ENCODE measurements at regions not wholly inside any gene's neighbourhood (a gene's known extent, or its start where the extent isn't known, plus 50 kb on each side); places are given as distances from the start of the nearest gene placed in this dataset.

DNA sequence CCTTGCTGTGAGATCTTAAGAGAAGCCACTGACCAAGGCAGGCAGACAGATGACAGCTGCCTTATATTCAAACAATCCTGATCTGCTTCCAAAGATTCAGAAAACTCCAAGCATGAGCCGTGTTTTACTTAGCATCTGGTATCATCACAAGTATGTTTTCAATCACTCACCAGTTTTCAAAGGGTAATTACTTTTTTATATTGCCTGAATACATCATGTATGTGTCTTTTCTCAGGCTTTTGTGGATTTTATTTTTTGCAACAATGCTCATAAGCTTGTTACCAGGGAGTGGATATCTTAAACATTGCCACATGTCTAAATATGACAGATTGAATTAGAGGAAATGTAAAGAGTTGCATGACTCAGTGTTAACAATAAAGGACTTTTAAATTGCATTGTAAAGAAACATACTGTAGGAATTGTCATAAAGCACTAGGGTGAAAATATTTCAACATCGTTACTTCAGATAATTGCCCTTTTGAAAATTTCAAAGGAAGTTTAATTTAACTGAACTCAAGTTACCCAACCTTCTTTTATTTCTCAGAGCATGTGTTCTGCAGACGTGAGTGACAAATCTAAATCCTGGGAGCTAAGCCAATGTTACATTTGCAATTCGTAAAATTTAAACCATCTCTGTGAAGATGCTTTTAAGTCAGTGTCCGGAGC, 326.1 kb downstream of the PLK2 start:
- Histone ChIP-seq H3K27ac (ENCODE audit: low read length) (peak overlapping the region; percentile 78), H3K36me3 (ENCODE audit: control insufficient read depth, insufficient read depth, low read length) (no peaks in the 10 kb centered on the region; the same call in 1 of the 2 replicates), H3K4me3 (ENCODE audit: low read depth in 2 of 2, low read length in 2 of 2) (no peak overlapping the region), H3K27me3 (ENCODE audit: control insufficient read depth, insufficient read depth, low read length) (no peaks in the 10 kb centered on the region), H3K9me3 (ENCODE audit: control insufficient read depth, insufficient read depth, low read depth, low read length) (no peaks in the 10 kb centered on the region), H3K4me1 (ENCODE audit: control insufficient read depth, insufficient read depth, low read length) (peaks cover 11% of the 10 kb centered on the region)
- BruUV-seq (replicated peaks): no TSS peak
- CTCF ChIA-PET: no interaction called here
- DNase-seq (ENCODE audit: low read depth, low spot score) (no peak), ATAC-seq (no peak)
- intact Hi-C loops (cut with micrococcal nuclease; ENCODE audit: unreplicated experiment) (no loop called here), in situ Hi-C loops (cut with HindIII; ENCODE audit: low pct_unique_long_range_greater_than_20kb, low sequenced_read_pairs) (no loop called here)
- POLR2A ChIA-PET: interaction anchor here (0.7 kb wide), 1 partner anchor 1254 kb away, joined by 3 read pairs; no protein-coding TSS in a partner anchor
- TF ChIP-seq, protein P1, sequence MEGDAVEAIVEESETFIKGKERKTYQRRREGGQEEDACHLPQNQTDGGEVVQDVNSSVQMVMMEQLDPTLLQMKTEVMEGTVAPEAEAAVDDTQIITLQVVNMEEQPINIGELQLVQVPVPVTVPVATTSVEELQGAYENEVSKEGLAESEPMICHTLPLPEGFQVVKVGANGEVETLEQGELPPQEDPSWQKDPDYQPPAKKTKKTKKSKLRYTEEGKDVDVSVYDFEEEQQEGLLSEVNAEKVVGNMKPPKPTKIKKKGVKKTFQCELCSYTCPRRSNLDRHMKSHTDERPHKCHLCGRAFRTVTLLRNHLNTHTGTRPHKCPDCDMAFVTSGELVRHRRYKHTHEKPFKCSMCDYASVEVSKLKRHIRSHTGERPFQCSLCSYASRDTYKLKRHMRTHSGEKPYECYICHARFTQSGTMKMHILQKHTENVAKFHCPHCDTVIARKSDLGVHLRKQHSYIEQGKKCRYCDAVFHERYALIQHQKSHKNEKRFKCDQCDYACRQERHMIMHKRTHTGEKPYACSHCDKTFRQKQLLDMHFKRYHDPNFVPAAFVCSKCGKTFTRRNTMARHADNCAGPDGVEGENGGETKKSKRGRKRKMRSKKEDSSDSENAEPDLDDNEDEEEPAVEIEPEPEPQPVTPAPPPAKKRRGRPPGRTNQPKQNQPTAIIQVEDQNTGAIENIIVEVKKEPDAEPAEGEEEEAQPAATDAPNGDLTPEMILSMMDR (IDR thresholded peaks at IDR 0.05): no peak
- peak; percentile 71 for TF ChIP-seq TCF7L2 (IDR thresholded peaks at IDR 0.05; ENCODE audit: low read depth, low read length)

DNA sequence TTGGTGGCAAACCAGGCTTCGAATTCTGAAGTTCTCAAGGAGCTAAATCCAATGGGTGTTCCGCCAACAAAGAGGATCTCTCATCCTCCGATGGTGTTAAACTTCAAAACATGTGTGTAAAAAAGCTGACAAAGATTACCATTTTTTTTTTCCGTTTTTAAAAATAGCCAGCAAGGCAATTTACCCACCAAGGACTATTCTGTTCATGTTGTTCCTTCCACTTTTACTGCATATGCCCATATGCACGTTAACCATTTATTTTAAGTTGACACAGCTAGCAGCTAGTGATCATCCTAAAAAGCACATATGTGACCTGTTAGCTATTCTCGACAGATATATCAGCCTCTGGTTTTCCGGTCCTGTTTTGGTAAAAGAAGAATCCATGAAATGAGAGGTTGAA, 326.7 kb downstream of the PLK2 start:
- in situ Hi-C loops (cut with HindIII; ENCODE audit: low pct_unique_long_range_greater_than_20kb, low sequenced_read_pairs) (no loop called here), intact Hi-C loops (cut with micrococcal nuclease; ENCODE audit: unreplicated experiment) (no loop called here)
- no peaks in the 10 kb centered on the region; the same call in 1 of the 2 replicates for H3K36me3 ChIP-seq (ENCODE audit: control insufficient read depth, insufficient read depth, low read length)
- BruUV-seq (replicated peaks): no TSS peak
- ATAC-seq: no peak
- H3K4me1 ChIP-seq (ENCODE audit: control insufficient read depth, insufficient read depth, low read length): peaks cover 11% of the 10 kb centered on the region
- H3K4me3 ChIP-seq (ENCODE audit: low read depth in 2 of 2, low read length in 2 of 2): no peak overlapping the region
- peak overlapping the region; percentile 78 for H3K27ac ChIP-seq (ENCODE audit: low read length)
- ChIA-PET POLR2A (interaction anchor here (0.7 kb wide), 1 partner anchor 1253 kb away, joined by 3 read pairs; no protein-coding TSS in a partner anchor), CTCF (no interaction called here)
- H3K27me3 ChIP-seq (ENCODE audit: control insufficient read depth, insufficient read depth, low read length): no peaks in the 10 kb centered on the region
- DNase-seq (ENCODE audit: low read depth, low spot score): no peak
- TF ChIP-seq, protein P1 (IDR thresholded peaks at IDR 0.05): no peak
- TF ChIP-seq POLR2AphosphoS5 (IDR thresholded peaks at IDR 0.05; ENCODE audit: low read depth, low read length): no peak
- TF ChIP-seq TCF7L2 (IDR thresholded peaks at IDR 0.05; ENCODE audit: low read depth, low read length): no peak
- TF ChIP-seq, protein P2, sequence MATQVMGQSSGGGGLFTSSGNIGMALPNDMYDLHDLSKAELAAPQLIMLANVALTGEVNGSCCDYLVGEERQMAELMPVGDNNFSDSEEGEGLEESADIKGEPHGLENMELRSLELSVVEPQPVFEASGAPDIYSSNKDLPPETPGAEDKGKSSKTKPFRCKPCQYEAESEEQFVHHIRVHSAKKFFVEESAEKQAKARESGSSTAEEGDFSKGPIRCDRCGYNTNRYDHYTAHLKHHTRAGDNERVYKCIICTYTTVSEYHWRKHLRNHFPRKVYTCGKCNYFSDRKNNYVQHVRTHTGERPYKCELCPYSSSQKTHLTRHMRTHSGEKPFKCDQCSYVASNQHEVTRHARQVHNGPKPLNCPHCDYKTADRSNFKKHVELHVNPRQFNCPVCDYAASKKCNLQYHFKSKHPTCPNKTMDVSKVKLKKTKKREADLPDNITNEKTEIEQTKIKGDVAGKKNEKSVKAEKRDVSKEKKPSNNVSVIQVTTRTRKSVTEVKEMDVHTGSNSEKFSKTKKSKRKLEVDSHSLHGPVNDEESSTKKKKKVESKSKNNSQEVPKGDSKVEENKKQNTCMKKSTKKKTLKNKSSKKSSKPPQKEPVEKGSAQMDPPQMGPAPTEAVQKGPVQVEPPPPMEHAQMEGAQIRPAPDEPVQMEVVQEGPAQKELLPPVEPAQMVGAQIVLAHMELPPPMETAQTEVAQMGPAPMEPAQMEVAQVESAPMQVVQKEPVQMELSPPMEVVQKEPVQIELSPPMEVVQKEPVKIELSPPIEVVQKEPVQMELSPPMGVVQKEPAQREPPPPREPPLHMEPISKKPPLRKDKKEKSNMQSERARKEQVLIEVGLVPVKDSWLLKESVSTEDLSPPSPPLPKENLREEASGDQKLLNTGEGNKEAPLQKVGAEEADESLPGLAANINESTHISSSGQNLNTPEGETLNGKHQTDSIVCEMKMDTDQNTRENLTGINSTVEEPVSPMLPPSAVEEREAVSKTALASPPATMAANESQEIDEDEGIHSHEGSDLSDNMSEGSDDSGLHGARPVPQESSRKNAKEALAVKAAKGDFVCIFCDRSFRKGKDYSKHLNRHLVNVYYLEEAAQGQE (IDR thresholded peaks at IDR 0.05; ENCODE audit: insufficient read depth in 1 of 2, low read depth in 2 of 2, low read length in 1 of 2): no peak
- TF ChIP-seq SIN3A (IDR thresholded peaks at IDR 0.05; ENCODE audit: borderline replicate concordance, insufficient read depth, low read depth, low read length): no peak
- H3K9me3 ChIP-seq (ENCODE audit: control insufficient read depth, insufficient read depth, low read depth, low read length): no peaks in the 10 kb centered on the region

All from Panc1 (cell line).